ENCODE measurements at regions not wholly inside any gene's neighbourhood (a gene's known extent, or its start where the extent isn't known, plus 50 kb on each side); places are given as distances from the start of the nearest gene placed in this dataset.
A peak's percentile ranks its signal among the peaks of the same experiment; 100 is the strongest.
"Not testable (repeated sequence)": the region's sequence is repeated elsewhere in the genome, so short reads cannot be mapped to it uniquely, and the experiment has no call there.

DNA sequence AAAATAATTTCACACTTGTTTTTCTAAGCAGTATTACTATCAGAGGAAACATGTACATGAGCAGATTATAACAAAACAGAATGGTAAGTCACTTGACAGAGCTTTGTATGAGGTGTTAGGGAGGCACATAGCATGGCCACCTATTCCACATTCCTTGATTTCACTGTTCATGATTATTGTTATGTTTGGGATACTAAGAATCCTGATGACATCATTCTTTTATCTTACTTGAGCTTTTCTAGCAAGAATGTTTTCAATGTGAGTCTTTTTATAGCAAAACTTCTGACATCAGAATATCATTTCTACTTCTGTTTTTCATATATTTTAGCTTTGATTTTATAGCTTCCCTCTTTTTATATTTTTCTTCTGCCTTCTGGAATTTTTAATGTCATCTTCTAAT, 208.2 kb downstream of the DMRTA1 start:
- no peak for DNase-seq

DNA sequence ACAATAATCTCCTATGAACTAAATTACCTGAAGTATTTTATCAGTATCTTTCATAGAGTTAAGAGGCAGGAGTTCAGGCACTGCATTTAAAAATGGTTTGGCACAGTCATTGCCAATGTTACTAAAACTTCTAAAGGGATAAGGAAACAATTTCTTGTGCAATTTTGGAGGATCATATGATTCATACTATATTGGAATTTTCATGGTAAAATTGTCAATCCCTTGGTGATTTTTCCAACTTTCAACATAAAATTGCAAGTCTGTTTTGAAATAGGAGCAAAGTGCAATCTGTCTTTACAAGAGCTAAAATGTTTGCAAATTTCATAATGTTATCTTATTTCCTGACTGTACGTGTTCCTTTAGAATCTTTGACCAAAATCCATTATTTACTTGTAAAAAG, 211.1 kb downstream of the DMRTA1 start:
- no peak for DNase-seq

- DNase-seq: not testable (repeated sequence)
Observed at GRCh38 chr9:22658484-22658883, 211.9 kb downstream of the DMRTA1 start.

DNA sequence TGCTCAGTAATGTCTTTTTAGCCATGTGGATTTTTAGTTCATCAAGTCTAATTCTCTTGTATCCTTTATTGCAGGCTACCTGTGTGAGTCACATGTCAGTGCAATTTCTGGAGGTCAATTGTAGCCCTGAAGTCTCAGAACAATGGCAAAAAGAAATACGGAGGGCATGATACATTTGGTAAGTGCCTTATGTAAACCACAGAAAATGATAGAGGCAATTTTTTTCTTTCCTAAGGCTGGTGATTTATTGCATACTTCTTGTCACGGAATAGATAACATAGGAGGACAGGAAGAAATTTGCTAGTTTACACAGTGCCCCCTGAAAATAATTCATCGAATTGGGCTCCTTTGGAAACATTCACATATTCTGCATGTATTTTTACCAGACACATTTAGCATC, 235.9 kb downstream of the DMRTA1 start:
- no peak for DNase-seq

GRCh38 chr9:22682961-22683699, 236.5 kb downstream of the DMRTA1 start:
- DNase-seq: no peak

DNA sequence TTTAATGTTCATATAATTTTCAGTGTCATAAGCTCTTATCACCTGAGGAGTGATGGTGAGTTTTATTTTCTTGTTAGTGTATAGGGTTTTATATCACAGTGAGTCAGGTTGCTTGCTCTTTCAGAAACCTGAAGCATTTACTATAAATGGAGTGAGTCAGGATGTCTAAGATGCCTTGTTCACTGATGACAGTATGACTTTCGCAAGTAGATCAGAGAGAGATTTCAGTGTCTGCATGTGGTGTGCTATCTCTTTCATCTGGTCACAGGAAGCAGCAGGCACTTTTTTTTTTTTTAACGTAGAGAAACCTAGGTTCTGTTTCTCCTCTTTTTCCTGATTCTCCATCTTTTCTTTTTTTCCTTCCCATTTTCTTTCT, 237.1 kb downstream of the DMRTA1 start:
- DNase-seq: no peak

GRCh38 chr9:22693156-22693555, 246.5 kb downstream of the DMRTA1 start:
- no peak for DNase-seq

- no peak for DNase-seq
Observed at GRCh38 chr9:22700171-22700570, 253.5 kb downstream of the DMRTA1 start.

- no peak for DNase-seq
Observed at GRCh38 chr9:22718653-22719052, 272.0 kb downstream of the DMRTA1 start.

GRCh38 chr9:22722492-22722891, 275.9 kb downstream of the DMRTA1 start:
- DNase-seq: no peak

GRCh38 chr9:22731786-22732185, 285.2 kb downstream of the DMRTA1 start:
- no peak for DNase-seq

DNA sequence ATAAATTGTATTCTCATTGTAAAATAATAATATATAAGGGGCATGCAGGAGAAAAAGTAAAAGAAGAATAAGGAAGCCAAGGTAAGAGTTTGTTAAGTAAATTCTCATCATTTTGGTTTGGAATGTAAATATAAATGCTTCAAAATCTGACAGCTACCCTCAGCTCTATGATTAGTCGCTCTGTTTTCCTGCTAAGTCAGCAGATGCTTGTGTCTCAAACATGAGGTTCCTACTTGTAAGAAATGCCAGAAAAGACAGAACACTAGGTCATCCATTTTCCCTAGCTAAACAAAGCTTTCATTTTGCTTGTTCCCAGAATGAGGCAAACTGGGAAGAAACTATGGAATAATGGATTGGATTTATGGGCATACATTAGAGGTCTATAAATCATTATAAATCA, 293.1 kb downstream of the DMRTA1 start:
- DNase-seq: no peak

- no peak for DNase-seq
Observed at GRCh38 chr9:22740781-22741180, 294.2 kb downstream of the DMRTA1 start.

DNA sequence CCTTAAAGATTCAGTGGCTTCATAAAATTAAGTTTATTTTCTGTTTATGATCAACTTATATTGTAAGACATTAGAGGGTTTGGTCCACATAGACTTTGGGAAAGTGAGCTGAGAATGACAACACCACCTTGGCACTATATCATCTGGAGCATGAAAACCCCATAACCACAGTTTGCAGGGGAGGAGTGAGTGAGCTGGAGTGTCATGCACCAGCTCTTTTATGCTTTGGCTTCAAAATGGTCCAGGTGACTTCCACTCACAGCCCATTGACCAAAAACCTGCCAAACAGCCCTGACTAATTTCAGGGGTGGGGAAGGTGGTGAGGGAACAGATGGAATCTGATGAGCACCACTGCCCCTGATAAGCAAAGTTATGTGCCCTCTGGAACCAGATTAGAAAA, 295.8 kb downstream of the DMRTA1 start:
- DNase-seq: no peak

DNA sequence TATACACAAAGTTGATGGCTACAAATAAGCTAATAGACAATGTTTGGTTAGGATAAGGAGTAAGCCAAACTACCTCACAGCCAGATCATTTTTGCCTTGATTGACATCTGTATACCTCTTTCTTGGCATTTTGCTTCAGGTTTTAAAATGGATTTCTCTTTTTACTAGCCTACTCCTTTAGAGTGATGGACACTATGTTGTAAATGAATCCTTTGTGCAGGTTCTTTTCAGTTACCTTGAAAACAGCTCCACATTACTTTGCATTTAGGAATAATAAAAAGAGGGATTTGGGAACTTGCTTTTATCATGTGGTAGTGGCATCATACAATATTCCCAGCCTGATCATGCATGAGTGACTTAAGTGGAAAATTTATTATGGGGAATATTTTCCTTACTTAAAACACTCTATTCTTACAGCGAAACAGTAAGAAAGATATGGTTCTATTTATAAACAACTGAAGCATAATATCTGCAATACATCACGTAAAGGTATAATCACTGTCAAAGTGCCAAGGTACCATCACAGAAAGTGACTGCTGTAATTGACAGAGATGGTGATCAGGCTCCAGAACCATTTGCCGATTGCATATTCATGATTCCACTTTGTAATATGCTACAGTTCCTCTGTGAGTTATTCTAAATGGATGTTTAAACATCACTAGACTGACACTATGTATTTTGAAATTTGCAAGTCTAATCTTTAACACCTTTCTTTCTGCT, 327.0 kb downstream of the DMRTA1 start:
- no peak for DNase-seq

DNA sequence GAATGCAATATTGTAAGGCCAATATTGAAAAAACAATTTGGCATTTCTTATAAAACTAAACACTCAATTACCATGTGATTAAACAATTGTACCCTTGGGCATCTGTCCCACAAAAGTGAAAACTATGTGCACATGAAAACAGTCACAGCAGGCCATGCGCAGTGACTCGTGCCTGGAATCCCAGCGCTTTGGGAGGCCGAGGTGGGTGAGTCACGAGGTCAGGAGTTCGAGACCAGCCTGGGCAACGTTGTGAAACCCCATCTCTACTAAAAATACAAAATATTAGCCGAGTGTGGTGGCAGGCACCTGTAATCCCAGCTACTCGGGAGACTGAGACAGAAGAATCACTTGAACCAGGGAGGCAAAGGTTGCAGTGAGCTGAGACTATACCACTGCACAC, 343.7 kb downstream of the DMRTA1 start:
- no peak for DNase-seq

DNA sequence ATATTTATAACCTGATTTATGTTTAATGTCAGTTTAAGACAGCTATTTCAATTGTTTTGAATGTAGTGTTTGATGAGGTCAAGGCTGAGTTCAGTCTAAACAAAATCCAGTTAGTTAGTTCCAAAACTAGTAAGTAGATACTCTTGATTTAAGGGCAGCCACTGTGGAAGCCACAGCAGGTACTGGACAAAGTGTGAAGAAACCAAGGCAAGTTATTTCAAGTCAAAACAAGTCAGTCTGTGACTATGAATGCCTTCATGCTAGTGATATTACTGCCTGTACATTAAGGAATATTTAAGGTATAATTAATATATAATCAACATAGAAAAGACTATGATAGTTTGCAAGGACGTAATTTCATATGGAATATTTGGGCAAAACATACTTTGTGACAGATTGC, 362.3 kb downstream of the DMRTA1 start:
- no peak for DNase-seq

- DNase-seq: no peak
Observed at GRCh38 chr9:22809371-22809770, 362.7 kb downstream of the DMRTA1 start.

DNA sequence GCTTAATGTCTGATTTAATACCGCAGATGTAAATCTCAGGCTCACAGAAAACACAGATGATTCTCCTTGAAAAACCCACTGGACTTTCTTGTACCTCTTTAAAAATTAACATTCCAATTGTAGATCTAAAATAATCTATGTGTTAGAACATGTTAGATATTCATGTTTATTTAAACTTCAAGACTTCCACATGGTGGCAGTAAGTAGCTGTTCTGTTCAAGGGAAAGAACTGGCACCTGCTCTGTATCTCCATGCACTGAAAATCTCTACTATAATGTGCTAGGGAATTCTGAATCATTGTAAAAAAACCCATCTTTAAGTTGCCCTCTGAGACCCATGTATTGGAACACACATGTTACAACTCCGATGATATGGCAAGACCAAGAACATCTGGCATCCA, 366.9 kb downstream of the DMRTA1 start:
- peak; percentile 50 for DNase-seq

GRCh38 chr9:22815246-22815645, 368.6 kb downstream of the DMRTA1 start:
- DNase-seq: no peak

DNA sequence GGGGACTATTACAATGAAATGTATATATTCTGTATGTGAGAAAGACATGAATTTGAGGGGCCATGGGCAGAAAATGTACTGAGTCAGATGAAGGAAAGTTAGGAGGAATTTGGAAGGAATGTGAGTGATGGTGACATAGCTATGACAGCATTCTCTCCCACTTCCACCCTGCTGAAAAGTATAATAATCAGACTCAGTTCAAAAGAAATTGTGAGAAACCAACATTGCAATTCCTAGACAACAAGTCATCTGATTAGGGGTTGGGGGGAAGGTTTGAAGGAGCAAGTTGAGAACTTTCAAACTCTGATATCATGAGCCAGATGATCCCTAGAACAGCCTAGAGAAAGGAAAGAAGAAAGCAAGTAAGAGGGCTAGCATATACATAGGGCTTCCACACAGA, 370.6 kb downstream of the DMRTA1 start:
- no peak for DNase-seq

- DNase-seq: no peak
Observed at GRCh38 chr9:22829236-22829635, 382.6 kb downstream of the DMRTA1 start.

DNA sequence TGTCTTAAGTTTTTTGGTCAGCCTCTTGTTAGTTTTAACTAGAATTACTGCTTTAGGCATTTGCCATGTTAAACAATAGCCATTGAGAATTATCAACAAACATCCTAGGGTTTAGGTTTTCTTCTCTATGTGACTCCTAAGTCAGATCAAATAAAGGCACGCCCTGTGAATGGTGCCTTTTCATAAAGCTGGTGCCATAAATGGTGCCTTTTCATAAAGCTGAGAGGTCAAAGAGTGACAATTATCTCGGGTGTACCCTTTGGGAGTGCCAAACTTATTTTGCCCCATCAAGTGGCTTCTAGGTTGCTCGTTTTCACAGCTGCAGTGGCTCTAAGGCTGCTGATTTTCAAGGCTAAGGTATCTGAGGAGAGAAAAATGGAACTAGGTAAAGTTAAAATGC, 391.6 kb downstream of the DMRTA1 start:
- no peak for DNase-seq

DNA sequence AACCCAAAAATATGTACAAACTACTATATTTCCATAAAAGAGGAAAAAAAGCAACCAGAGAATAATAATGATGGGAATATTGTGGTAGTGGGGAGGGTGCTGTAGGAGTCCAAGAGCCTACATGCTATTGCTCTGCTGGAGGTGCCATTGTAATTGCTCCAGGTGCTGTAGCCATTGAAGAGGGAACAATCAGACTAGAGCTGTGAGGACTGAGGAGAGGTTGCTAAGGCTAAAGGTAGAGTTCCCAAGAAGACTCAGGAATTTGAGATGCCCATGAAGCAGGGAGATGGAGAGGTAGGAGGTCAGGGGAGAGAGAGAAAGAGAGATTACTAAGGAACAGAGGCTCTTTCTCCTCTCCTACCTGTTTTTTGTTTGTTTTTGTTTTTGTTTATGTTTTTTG, 394.0 kb downstream of the DMRTA1 start:
- no peak for DNase-seq

GRCh38 chr9:22845243-22845642, 398.6 kb downstream of the DMRTA1 start:
- not testable (repeated sequence) for DNase-seq
